GM18508 (cell line): ENCODE measurements at regions not wholly inside any gene's neighbourhood (a gene's known extent, or its start where the extent isn't known, plus 50 kb on each side); places are given as distances from the start of the nearest gene placed in this dataset.

Experiments used
- ATAC-seq: cut with Tn5 transposase; IDR thresholded peaks from one replicate; pipeline ENCODE4 v1.9.1; 2021; ENCODE audit warnings: moderate number of reproducible peaks; ENCODE audit not compliant: insufficient read depth, unreplicated experiment

DNA sequence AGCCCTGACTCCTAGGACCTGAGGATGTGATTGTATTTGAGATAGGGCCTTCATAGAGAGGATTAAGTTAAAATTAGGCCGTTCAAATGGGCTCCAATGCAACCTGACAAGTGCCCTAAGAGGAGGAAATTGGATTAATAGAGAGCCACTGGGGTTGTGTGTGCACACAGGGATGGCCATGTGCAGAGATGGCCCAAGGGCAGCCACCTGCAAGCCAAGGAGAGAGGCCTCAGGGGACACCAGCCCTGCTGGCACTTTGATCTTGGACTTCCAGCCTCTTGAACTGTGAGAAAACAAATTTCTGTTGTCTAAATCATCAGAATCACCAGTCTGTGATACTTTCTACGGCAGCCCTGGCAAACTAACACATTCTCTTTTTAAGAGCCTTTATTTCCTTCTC lies 598.8 kb downstream of the UTRN start:
- no peak for ATAC-seq

DNA sequence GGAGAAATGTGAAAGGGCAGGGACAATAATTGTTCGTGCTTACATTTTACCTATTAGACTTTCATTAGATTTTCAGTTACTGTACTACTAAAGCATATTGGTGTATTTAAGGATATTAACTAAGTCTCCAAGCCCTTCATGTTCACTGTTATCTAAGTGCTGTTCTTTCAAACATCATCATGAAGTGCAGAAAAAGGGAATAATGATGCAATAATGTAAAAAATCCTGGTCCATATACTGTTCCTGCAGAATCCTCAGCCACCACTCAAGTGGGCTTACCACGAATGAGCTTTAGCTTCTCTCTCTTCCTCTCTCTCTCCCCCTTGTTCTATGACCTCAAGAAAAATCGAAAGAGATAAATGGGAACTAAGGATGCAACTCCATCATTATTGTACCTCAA lies 600.7 kb downstream of the UTRN start:
- ATAC-seq, result no peak

DNA sequence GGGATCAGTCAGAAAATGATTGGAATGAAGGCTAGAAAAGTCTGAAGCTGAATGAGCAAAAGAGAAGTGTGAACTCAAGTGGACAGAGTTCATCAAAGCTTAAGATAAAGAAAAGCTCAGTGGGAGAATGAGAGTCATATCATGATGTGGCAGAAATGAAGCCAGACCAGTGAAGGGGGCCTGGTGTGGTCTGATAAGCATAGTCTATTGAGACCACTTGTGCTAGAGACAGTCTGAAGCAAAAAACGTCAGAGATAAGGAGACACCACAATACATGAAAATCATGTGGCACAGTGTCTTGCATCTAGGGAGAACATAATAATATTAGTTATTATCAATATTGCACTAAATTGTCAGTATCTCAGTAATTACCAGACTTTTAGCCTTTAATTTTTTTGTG lies 601.5 kb downstream of the UTRN start:
- ATAC-seq, result no peak

- ATAC-seq, result no peak
These were observed 603.5 kb downstream of the UTRN start for GRCh38 chr6:144888621-144889020.

- ATAC-seq, result no peak
These were observed 608.6 kb downstream of the UTRN start for GRCh38 chr6:144893680-144894151.

DNA sequence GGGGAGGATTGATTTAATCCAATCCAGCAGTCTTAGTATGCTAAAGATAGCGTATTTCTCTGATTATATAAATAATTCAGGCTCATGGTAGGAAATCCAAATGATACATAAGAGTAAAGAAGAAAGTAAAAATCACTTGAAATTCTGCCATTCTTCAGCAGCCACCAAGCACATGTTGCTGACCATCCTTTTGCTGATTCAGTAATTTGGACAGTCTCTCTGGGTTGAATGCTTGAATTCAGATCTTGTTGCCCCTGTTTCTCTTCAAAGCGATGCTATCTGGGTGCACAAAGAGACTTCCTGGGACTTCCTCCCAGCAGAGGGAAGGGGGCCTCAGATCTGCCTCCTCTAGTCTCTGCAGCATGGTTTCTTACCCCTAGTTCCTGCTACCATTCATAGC lies 609.1 kb downstream of the UTRN start:
- ATAC-seq, result no peak

GRCh38 chr6:144895313-144896278 lies 610.5 kb downstream of the UTRN start:
- no peak for ATAC-seq

DNA sequence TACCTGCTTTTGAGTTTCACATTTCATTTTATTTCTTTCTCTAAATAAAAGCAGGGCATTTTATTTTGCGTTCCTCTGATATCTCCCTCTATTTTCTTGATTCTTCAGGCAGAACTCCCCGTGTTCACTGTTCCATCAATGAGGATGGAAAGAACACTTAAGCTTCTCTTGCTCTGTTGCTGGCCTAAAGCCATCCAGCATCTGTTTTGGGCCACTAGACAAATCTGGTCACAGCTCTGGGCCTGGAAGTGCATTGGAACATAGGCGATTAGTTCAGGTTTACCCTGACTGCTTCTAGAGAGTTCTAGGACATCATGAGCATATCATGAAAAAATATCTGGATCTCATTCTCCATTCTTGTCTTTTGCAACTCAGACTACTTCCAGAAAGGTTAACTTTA lies 611.2 kb downstream of the UTRN start:
- no peak for ATAC-seq

- ATAC-seq, result no peak
These were observed 611.7 kb downstream of the UTRN start for GRCh38 chr6:144896871-144897270.

GRCh38 chr6:144897441-144897921 lies 612.3 kb downstream of the UTRN start:
- no peak for ATAC-seq

DNA sequence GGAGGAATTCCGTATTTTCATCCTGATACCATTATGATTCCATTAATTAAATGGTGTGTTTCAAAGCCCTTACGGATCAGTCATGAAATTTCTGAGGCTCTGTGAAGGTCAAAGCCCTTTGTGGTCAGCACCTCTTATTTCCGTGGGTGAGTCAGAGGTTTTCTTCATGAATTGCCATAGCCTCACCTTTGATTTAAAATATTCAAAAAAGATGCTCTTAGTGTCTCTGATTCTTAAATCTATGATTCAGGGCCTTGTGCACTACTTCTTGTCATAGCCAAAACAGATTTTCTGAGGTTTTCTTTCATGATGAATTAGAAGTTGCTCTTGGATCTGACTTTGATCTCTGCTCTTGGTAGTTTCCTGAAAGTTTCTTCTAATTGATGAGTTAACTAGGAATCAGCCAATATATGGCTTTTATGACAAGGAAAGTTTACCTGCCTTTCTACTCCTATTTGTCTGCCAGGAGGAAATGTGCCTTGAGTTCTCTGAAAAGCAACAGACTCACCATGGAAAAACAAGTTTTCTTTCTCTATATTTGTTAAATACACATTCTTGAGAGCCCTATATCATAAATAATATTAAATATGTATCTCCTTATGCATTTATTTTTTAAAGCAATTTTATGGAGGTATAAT lies 613.0 kb downstream of the UTRN start:
- ATAC-seq, result no peak

- no peak for ATAC-seq
These were observed 613.6 kb downstream of the UTRN start for GRCh38 chr6:144898741-144899140.

DNA sequence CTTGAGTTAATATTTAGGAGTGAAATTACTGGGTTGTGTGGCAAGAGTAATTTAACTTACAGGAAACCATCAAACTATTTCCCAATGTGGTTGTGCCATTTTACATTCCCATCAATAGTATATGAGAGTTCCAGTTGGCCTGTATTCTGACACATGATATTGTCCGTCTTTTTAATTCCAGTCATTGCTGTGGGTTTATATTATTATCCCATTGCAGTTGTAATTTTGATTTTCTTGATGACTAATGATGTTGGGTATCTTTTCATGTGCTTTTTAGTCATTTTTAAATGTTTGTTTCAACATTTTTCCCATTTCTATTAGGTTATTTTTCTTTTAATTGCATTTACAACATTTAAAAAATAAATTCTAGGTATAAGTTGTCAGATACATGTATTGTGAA lies 614.0 kb downstream of the UTRN start:
- ATAC-seq, result no peak

- ATAC-seq, result no peak
These were observed 616.3 kb downstream of the UTRN start for GRCh38 chr6:144901412-144901811.

DNA sequence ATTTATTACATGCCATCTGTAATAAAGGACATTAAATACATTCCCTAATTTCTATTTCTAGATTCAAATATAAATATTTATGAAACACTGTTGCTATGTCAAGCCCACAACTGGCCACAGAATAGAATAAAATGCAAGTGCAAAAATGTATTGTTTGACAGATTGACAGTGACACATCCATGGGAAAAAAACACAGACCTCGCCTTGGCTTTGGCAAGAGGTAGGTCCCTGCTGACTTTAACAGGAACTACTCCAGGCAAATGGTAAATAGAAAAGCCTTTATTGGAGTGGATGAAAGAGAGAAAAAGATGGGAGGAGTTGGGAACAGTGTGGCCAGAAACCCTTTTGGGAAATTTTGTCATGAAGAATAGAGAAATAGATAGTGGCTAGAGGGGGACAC lies 622.9 kb downstream of the UTRN start:
- no peak for ATAC-seq

GRCh38 chr6:144909753-144910285 lies 624.7 kb downstream of the UTRN start:
- ATAC-seq, result no peak

DNA sequence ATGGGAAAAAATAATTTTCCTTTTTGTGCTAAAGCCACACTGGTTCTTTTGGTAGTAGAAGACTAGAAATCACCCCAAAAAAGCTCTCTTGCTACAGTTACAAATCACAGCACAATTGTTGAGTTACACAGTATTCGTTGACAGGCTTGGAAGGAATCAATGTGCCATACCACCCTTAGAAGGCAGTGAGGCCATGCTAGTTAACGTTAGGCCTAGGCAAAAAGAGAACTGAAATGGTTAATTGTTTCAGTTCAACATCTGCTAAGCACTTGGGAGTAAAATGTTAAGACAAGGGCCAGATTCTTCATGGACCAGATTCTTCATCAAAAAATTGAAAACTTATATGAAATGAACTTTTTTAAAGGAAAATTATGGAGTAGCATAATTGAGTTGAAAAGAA lies 626.2 kb downstream of the UTRN start:
- no peak for ATAC-seq

GRCh38 chr6:144912474-144912873 lies 627.3 kb downstream of the UTRN start:
- ATAC-seq, result no peak

DNA sequence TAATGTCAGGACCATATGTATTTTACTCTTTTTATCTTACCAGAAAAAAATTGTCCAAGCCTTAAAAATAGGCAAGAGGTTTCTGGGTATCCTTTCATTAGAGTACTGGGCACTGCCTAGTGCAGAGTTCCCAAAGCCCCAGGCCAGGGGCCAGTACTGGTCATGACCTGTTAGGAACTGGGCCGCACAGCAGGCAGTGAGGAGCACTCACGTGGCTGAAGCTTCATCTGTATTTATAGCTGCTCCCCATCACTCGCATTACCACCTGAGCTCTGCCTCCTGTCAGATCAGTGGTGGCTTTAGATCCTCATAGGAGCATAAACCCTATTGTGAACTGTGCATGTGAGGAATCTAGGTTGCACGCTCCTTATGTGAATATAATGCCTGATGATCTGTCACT lies 632.9 kb downstream of the UTRN start:
- no peak for ATAC-seq

- no peak for ATAC-seq
These were observed 634.4 kb downstream of the UTRN start for GRCh38 chr6:144919560-144919959.

DNA sequence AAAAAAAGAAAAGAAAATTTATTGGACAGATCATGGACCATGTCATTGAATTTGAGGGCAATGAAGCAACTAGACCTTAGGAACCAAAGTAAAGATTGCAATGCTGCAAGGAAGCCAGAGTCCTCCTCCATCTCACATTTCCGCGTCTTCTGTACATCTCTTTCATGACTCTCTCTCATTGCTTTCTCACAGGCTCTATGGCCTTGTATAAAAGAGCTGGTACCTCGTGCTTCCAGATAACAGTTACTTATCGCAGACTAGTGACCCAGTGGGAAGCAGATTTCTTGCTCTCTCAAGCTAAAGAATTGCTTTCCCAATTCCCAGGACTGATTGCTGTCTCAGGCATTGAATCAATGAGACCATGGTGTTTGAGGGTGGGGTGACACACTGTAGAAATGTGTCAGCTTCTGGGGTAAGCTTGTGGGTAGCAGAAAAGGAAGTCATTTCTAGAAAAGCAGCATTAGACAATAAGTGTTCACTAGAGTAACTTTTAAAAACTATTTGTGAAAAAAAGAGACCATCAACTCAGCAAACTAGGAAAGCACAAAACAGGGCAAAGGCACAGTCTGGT lies 635.3 kb downstream of the UTRN start:
- no peak for ATAC-seq
